Cardiac septum (tissue), 1 donor: ENCODE measurements at regions not wholly inside any gene's neighbourhood (a gene's known extent, or its start where the extent isn't known, plus 50 kb on each side); places are given as distances from the start of the nearest gene placed in this dataset.
"Not testable (repeated sequence)": the region's sequence is repeated elsewhere in the genome, so short reads cannot be mapped to it uniquely, and the experiment has no call there.

Source experiments
- DNase-seq: peaks from one replicate; pipeline ENCODE4 v3.0.0-alpha.2; 2020; ENCODE audit warnings: low spot score
- intact Hi-C: fragments of 100-400 bp; cut with DNase I; formaldehyde crosslinking; loops from one replicate; pipeline ENCODE4 v1.14.0; 2022
- donor health status: DM: no; HTN: no; CAD: no.

DNA sequence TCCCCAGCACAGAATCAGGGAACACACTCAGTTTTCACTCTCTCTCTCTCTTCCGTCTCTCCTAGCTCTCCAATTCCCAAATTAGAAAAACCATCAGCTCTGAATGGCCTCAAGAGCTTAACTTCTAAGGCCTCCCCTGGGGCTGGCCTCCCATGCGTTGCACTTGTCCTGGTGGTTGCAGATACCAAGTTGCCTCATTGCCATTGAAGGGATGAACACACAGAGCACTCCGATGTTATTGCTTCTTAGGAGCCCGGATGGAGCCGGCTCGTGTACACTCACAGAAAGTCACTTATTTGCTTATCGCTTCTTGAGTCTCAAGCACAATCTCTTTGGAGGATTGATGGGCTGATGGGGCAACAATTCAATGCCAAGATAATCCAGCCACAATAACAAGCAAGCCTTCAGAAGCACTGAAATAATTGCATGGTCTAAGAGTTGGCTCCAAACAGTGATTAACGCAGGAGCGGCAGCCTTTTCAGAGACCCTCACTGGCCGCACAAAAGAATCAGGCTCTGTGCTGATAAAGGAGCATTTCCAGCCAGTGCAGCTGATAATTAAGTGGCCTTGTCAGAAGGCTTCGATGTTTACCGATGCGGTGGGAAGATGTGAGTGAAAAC lies 175.8 kb upstream of the TMEM132C start:
- DNase-seq, result no peak
- intact Hi-C loops, result no loop called here

DNA sequence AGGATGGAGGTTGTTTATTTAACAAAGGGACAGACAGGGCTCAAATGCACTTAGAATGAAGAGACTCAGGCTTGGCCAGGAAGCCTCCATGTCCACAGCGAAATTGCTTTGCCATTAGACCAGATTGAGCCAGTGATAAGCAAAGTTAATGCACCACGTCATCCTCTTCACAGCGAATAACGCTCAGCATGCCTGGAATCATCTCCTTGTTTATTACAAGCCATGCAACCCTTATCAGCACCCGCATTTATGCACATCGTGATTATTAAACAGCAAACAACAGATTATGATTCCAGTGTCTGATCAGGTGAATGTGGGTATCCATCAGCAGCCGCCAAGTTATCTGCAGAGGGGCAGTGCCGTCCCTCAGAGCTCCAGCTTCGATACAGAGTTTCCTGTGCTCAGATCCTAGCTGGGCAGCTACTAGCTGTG lies 175.0 kb upstream of the TMEM132C start:
- intact Hi-C loops, result no loop called here
- DNase-seq, result no peak

DNA sequence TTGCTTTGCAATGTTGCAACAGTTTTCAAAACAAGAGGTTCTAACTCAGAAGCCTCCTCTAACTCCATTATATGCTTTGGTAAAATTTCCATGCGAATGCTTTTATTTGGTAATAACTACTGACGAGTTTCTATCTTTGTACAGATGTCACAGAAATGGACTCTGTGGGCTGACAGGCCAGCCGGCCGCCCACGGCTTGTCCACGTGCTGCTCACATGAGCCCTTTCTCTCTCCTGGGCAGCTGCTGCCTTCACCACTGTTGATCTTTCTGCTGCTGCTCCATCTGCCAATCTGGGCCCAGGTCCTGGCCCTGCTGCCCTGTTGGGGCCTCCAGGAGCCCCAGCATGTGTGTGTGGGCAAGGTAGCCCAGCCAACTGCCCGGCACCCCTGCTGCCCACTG lies 168.2 kb upstream of the TMEM132C start:
- DNase-seq, result no peak
- intact Hi-C loops, result no loop called here

DNA sequence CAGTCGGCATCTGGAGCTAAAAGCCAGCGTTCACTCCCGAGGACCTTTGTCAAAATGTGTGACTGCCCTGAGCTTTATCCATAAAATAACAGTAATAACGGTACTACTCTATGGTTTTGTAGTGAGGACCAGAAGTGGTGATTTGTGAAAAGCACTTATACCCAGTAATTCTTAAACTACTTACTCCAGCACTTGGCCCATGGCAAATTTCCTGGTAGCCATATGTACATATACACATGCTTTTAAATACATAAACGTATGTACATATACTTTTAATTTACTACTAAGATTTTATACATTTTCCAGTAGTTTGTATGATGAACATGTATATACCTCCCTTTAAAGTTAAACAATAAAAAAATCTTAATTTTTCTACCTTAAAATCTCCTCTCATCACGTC lies 163.8 kb upstream of the TMEM132C start:
- intact Hi-C loops, result no loop called here

DNA sequence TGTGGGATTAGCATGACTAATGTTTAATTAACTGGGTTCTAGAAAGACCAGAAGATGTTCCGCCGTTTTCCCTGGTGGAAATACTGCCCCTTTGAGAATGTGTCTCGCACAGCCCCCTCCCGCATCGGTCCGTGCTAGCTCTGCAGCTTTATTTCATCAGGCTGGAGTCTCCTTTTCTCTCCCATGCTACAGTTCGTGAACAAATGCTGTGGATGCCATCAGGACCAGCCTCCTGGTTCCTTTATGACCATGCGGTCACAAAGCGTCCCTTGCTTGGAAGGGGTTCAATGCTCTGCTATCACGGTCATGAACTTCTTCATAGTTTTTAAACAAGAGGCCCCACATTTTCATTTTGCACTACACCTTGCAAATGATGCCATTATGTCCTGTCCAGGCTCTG lies 157.7 kb upstream of the TMEM132C start:
- no peak for DNase-seq
- intact Hi-C loops, result no loop called here

More for the DNA sequence above, 163.8 kb upstream of the TMEM132C start:
- DNase-seq, result no peak

DNA sequence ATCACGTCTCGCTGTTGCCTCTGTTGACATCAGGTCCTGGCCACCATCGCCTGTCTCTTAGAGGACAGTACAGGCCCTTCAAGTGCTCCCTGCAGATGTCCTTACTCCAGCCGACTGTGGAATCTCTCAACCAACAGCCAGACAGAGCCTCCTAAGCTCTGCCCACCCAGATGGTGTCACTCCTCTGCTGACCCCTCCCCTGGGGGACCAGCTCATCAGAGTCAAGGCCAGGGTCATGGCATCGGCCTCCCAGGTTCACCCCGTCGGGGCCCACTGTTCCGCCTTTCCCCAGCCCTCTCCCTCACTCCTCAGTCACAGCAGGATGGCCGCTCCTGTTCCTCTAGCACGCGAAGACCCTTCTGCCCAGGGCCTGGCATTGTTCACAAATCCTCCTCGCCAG lies 157.3 kb upstream of the TMEM132C start:
- intact Hi-C loops, result no loop called here
- DNase-seq, result no peak

DNA sequence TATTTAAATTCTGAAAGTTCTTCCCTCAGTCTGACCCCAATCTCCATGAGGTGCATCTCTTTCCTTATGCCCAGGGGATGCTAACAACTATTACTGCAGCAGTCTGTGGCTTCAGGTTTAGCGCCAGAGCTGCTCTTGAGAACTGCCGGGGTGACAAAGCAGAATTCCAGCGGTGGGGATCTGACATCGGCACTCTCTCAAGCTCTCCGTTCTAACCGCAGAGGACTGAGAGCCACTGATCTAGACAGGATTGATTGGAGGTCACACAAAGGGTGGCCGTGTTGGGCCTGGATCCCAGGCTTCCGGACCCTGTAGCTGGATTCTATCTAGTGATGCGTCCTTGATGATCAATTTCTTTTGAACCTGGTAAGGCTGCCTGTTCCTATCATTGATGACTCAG lies 155.6 kb upstream of the TMEM132C start:
- intact Hi-C loops, result no loop called here
- no peak for DNase-seq

DNA sequence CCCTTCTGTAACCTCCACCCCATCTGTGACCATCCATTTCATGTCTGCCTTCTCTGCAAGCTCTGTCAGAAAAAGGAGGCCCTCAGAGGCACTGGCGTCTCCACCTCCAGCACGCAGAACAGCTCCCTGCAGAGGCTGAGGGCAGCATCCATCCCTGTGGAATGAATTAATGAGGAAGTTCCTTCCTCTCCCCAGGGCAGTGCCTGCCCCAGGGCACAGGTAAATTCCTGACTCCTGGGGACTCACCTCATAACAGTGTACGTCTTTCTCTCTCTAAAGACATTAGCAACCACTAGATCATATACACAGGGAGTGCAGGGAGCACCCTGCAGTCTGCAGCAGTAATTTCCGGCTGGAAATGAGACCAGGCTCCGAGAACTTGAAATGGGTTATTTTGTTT lies 155.0 kb upstream of the TMEM132C start:
- intact Hi-C loops, result no loop called here
- DNase-seq, result no peak

DNA sequence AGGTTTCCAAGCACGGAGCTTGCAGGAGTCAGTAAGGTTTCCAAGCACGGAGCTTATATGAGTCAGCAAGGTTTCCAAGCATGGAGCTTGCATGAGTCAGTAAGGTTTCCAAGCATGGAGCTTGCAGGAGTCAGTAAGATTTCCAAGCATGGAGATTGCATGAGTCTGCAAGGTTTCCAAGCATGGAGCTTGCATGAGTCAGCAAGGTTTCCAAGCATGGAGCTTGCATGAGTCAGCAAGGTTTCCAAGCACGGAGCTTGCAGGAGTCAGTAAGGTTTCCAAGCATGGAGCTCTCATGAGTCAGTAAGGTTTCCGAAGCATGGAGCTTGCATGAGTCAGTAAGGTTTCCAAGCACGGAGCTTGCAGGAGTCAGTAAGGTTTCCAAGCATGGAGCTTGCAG lies 153.7 kb upstream of the TMEM132C start:
- DNase-seq, intact Hi-C loops: not testable (repeated sequence)

DNA sequence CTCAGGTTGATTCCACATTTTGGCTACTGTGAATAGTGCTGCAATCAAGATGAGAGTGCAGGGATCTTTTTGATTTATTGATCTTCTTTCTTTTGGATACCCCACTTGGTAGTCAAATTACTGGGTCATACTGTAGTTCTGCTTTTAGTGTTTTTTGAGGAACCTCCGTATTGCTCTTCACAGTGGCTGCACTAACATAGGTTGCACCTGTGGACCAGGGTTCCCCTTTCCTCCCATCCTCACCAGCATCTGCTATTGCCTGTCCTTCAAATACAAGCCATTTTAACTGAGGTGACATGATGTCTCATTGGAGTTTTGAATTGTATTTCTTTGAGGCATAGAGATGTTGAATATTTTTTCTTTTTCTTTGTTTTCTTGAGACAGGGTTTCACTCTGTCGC lies 152.5 kb upstream of the TMEM132C start:
- no peak for DNase-seq

DNA sequence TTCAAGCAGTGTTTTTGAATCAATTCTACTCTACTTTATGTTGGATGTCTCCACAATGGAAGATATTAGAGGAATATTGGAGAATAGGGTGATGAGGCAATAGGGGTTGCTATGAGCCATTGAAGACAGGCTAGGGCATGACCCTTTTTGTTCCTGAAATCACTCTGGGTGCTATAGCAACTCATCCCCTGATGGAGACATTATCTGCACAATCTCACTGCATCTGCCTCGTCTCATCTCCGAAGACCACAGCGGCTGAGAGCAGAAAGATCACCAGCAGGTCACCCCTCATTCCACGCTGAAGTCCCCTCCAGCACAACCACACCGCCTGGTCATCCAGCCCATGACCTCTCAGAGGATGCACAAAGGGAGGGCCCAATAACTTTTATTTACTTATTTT lies 150.4 kb upstream of the TMEM132C start:
- intact Hi-C loops, result no loop called here
- DNase-seq, result no peak

More for the DNA sequence above, 152.5 kb upstream of the TMEM132C start:
- intact Hi-C loops, result no loop called here

DNA sequence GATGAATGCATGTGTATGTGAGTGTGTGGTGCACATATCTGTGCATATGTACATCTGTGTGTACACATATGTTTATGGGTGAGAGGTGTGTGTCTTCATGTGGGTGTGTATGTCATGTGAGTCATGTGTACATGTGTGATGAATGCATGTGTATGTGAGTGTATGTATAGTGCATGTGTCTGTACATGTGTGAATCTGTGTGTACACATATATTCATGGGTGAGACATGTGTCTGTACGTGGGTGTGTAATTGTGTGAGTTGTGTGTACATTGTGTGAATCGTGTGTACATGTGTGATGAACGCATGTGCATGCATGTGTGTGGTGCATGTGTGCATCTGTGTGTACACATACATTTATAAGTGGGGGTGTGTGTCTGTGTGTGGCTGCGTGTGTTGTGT lies 146.9 kb upstream of the TMEM132C start:
- DNase-seq, result no peak
- intact Hi-C loops, result no loop called here

DNA sequence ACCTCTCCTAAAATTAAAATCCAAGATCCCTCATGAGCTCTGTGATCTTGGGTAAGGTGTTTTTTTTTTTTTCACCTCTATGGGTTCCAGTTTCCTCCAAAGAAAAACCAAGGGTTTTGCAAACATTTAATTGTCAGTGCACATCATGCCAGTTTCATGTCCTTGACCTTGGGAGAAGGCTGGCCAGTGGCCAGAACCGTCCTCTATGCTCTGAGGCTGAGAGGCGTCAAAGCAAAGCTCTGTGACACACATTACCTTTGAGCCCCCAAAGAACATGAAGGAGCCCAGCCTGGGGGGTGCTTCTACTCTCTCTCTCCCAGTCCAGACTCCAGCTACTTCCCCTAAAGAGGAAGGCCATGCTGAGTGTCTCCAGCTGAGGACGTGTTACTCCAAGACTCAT lies 145.5 kb upstream of the TMEM132C start:
- intact Hi-C loops, result no loop called here
- no peak for DNase-seq

DNA sequence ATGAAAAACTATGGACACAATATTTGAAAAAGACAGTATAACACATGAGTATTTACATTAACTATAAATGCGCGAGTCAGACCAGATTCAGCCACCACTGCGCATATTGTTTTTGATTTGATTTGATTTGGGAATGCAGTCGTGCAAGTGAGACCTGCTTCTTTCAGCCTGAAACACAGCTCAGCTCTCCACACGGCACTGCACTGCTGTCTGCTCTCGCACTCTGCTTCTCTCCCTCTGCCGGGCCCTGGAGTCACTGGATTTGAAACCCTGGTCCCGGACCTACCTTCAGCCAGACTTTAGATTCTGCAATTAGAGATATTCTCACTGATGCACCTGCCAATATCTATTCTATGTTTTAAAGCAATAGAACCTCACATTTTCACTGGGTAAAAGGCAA lies 143.9 kb upstream of the TMEM132C start:
- DNase-seq, result no peak
- intact Hi-C loops, result no loop called here

DNA sequence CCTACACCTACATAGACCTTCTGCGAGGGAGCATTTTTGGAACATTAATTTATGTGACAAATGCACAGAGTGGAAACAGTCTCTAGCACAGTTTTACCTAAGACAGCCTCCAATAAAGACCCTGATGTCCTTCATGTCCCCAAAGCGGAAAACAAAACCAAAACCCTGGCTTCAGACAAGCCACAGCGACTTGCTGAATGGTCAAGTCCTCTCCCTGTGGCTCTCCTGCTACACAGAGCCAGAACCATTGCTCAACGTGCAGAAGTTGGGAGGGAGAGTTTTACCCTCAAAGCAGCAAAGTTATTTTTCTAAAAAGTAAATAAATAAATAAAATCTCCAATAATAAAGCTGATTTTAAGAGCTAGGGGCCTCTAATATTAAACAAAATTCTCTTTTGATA lies 135.0 kb upstream of the TMEM132C start:
- intact Hi-C loops, result no loop called here
- no peak for DNase-seq

DNA sequence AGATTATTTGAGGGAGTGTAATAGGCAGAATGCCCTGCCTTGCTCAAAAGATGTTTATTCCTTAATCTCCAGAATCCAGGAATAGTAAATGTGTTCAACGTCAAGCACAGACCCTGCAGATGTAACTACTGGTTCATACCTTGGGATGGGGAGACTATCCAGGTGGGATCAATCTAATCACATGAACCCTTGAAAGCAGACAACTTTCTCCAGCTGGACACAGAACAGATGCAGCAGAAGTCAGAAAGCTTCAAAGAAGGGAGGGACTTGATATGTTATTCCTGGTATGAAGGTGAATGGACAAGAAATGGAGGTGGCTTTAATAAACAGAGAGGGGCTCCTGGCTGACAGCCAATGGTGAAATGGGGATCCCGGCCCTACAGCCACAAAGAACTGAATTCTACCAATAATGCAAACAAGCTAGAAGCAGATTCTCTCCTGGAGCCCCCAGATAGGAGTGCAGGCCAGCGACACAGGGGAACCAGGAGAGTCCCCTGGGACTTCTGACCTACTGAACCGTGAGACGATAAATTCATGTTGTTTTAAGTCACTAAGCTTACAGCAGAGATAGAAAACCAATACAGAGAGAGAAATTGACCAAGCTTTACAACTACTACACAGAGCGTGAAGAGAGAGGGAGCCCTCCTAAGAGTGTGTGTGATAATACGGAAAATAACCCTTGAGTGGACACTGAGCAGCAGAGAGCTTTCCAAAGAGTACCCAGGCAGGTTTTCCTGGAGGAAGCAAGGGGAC lies 133.5 kb upstream of the TMEM132C start:
- intact Hi-C loops, result no loop called here

DNA sequence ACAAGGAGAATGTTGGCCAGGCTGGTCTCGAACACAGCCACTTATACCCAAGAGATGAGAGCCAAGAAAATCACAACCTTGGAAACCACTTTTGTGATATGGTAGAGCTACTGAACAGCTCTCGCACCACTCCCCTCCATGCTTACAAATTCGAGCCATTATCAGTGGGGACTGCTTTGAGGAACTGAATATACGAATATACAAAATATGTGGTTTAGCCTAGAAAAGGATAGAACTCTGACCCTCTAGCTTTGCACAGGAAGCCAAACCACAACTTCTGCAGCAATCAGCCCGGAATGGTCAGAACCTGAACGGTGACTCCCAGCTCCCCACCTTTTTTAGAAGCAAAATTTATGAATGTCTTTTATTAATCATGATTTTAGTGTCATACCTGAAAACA lies 129.8 kb upstream of the TMEM132C start:
- intact Hi-C loops, result no loop called here
- DNase-seq, result no peak

More for the DNA sequence above, 133.5 kb upstream of the TMEM132C start:
- no peak for DNase-seq

DNA sequence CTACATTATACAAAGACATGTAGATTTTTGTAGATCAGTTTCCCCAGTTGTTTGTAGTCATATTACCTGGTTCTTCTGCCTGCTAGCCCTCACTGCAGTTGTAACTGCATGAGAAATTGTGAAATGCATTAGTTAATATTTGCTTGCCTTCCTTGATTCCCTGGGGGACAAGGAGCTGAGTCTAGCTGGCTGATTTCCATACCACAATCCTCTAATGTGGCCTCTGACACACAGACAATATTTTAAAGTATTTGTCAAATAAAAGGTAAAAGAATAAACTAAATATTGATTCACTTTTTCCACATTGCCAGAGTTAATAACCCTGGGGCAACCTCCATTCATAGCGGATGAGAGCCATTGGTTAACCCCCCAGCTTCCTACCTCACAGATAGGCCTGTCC lies 128.8 kb upstream of the TMEM132C start:
- no peak for DNase-seq

DNA sequence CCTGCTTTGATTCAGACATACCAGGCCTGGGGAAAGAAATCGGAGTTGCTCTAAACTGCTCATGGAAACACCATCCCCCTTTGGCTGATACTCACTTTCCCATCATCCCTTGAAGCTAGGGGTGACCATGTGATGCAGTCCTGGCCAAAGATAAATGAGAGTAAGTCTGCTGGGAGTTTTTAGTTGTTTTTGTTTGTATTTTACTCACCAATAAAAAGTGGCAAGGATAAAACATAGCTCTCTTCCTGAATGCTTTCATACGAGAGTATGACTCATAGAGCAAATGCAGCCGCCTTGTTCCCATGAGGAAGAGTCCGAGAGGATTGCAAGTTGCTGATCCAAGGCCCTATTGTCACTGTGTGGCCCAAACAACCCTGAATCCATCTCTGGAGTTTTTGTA lies 126.4 kb upstream of the TMEM132C start:
- no peak for DNase-seq

More for the DNA sequence above, 128.8 kb upstream of the TMEM132C start:
- intact Hi-C loops, result no loop called here

DNA sequence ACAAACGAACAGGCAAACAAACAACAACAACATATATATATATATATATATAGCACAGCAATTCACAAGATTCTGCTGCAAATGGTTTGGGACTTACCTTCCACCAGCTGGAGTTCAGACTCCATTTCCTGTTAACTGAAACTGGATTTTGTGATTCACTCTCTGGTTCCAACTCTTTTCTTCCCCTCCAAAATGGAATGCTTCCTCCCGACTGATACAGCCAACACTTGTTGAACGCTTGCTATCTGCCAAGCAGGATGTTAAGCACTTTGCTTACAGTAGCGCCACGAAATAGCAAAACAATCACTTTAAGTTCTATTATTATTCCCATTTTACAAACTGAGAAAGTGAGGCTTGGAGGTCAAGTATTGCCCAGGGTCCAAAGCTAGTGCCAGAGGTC lies 116.0 kb upstream of the TMEM132C start:
- DNase-seq, result no peak
- intact Hi-C loops, result no loop called here

More for the DNA sequence above, 126.4 kb upstream of the TMEM132C start:
- intact Hi-C loops, result no loop called here

DNA sequence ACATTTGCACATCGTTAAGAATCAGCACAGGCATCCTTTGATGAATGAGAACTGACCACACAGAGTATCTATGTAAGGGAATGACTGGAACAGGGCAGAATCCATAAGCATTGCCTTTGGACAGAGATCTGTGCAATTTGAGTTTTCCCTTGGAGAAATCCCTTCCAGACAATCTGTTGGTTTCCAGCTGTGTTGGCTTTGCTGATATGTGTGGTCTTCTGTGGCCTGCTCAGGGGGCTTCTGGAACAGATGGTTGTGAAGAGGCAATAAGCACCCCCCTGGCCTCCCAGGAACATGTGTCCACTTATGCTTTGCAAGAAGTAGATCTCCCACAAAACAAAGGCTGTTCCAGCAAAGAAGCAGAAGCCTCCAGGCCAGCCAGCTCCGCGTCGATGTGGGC lies 111.4 kb upstream of the TMEM132C start:
- DNase-seq, result no peak
- intact Hi-C loops, result no loop called here
